ENCODE measurements at regions not wholly inside any gene's neighbourhood (a gene's known extent, or its start where the extent isn't known, plus 50 kb on each side); places are given as distances from the start of the nearest gene placed in this dataset.

- ATAC-seq, result no peak
- TF ChIP-seq CTCF (IDR thresholded peaks at IDR 0.05), result no peak
Measured at GRCh38 chr16:48899500-48899899, 289.5 kb upstream of the N4BP1 start.

GRCh38 chr16:48897698-48898205 is 287.8 kb upstream of the N4BP1 start:
- intact Hi-C loops (cut with DNase I), result no loop called here
- H3K4me1 ChIP-seq, result no peaks in the 10 kb centered on the region
- no peaks in the 10 kb centered on the region for H3K9me3 ChIP-seq
- H3K27ac ChIP-seq, result no peak overlapping the region
- TF ChIP-seq CTCF (IDR thresholded peaks at IDR 0.05), result no peak
- no peak overlapping the region for H3K4me3 ChIP-seq
- DNase-seq, result no peak
- H3K27me3 ChIP-seq, result peaks cover 3% of the 10 kb centered on the region
- ATAC-seq, result no peak
- no peaks in the 10 kb centered on the region for H3K36me3 ChIP-seq

More at GRCh38 chr16:48899500-48899899, 289.5 kb upstream of the N4BP1 start:
- Histone ChIP-seq H3K27ac (no peak overlapping the region), H3K9me3 (no peaks in the 10 kb centered on the region), H3K27me3 (peaks cover 9% of the 10 kb centered on the region), H3K4me3 (no peak overlapping the region), H3K36me3 (no peaks in the 10 kb centered on the region), H3K4me1 (no peaks in the 10 kb centered on the region)
- DNase-seq, result no peak
- intact Hi-C loops (cut with DNase I), result no loop called here

- intact Hi-C loops (cut with DNase I), result no loop called here
- ATAC-seq (no peak), DNase-seq (no peak)
- Histone ChIP-seq H3K4me3 (no peak overlapping the region), H3K36me3 (no peaks in the 10 kb centered on the region), H3K4me1 (no peaks in the 10 kb centered on the region), H3K27me3 (no peaks in the 10 kb centered on the region), H3K9me3 (no peaks in the 10 kb centered on the region), H3K27ac (no peak overlapping the region)
- TF ChIP-seq CTCF (IDR thresholded peaks at IDR 0.05), result no peak
Measured at GRCh38 chr16:48895142-48895541, 285.2 kb upstream of the N4BP1 start.

- H3K4me3 ChIP-seq, result no peak overlapping the region
- intact Hi-C loops (cut with DNase I), result no loop called here
- TF ChIP-seq CTCF (IDR thresholded peaks at IDR 0.05), result no peak
Measured at GRCh38 chr16:48892893-48893292, 282.9 kb upstream of the N4BP1 start.

GRCh38 chr16:48887646-48888210 is 277.7 kb upstream of the N4BP1 start:
- TF ChIP-seq CTCF (IDR thresholded peaks at IDR 0.05), result no peak
- intact Hi-C loops (cut with DNase I), result no loop called here
- no peaks in the 10 kb centered on the region for H3K4me1 ChIP-seq
- no peak overlapping the region for H3K27ac ChIP-seq
- no peaks in the 10 kb centered on the region for H3K36me3 ChIP-seq
- H3K9me3 ChIP-seq, result no peaks in the 10 kb centered on the region
- no peak for DNase-seq
- no peak for ATAC-seq
- no peaks in the 10 kb centered on the region for H3K27me3 ChIP-seq
- H3K4me3 ChIP-seq, result no peak overlapping the region

More at GRCh38 chr16:48892893-48893292, 282.9 kb upstream of the N4BP1 start:
- H3K9me3 ChIP-seq, result no peaks in the 10 kb centered on the region
- no peak for DNase-seq
- no peaks in the 10 kb centered on the region for H3K36me3 ChIP-seq
- no peaks in the 10 kb centered on the region for H3K4me1 ChIP-seq
- H3K27me3 ChIP-seq, result no peaks in the 10 kb centered on the region
- no peak overlapping the region for H3K27ac ChIP-seq
- ATAC-seq, result no peak

GRCh38 chr16:48885471-48885870 is 275.5 kb upstream of the N4BP1 start:
- DNase-seq (no peak), ATAC-seq (no peak)
- Histone ChIP-seq H3K9me3 (no peaks in the 10 kb centered on the region), H3K36me3 (no peaks in the 10 kb centered on the region), H3K27ac (no peak overlapping the region), H3K4me1 (no peaks in the 10 kb centered on the region), H3K27me3 (no peaks in the 10 kb centered on the region), H3K4me3 (no peak overlapping the region)
- intact Hi-C loops (cut with DNase I), result no loop called here
- TF ChIP-seq CTCF (IDR thresholded peaks at IDR 0.05), result no peak

All from upper lobe of right lung (tissue), 1 donor.